Lung (tissue), 11 donors: ENCODE measurements at regions not wholly inside any gene's neighbourhood (a gene's known extent, or its start where the extent isn't known, plus 50 kb on each side); places are given as distances from the start of the nearest gene placed in this dataset.
A peak's percentile ranks its signal among the peaks of the same experiment; 100 is the strongest.

Source experiments
- ATAC-seq: fragments of 200-7000 bp; cut with Tn5 transposase; one replicate; pipeline ENCODE4 v1.9.1; 2020; ENCODE audit warnings: moderate number of reproducible peaks; ENCODE audit not compliant: insufficient read depth, low FRiP score
- DNase-seq, 3 donors: peaks; one replicate each; pipeline ENCODE4 v3.0.0-alpha.2; 2013 to 2017
- H3K27ac ChIP-seq, 2 donors: one replicate each; pipeline ENCODE4 v1.5.1; 2013; ENCODE audit warnings: mild to moderate bottlenecking in 2 of 2, moderate library complexity in 2 of 2, control low read depth in 1 of 2, inconsistent platforms in 1 of 2, low read depth in 1 of 2, low read length in 1 of 2
- H3K27me3 ChIP-seq, 3 donors: one replicate each; pipeline ENCODE4 v1.5.1; 2013; ENCODE audit warnings: low read length in 2 of 3; ENCODE audit not compliant: control insufficient read depth in 3 of 3, insufficient read depth in 3 of 3
- H3K36me3 ChIP-seq, 4 donors: one replicate each; pipeline ENCODE4 v1.5.1; 2013; ENCODE audit warnings: low read length in 4 of 4, mild to moderate bottlenecking in 1 of 4, moderate library complexity in 1 of 4; ENCODE audit not compliant: control insufficient read depth in 4 of 4, insufficient read depth in 4 of 4
- H3K4me1 ChIP-seq, 5 donors: one replicate each; pipeline ENCODE4 v1.5.1; 2013; ENCODE audit warnings: low read length in 5 of 5, mild to moderate bottlenecking in 2 of 5, moderate library complexity in 1 of 5; ENCODE audit not compliant: control insufficient read depth in 5 of 5, insufficient read depth in 5 of 5
- H3K4me3 ChIP-seq: one replicate; pipeline ENCODE4 v1.5.1; 2013; ENCODE audit warnings: mild to moderate bottlenecking, control low read depth, moderate library complexity
- H3K9ac ChIP-seq, 2 donors: one replicate each; pipeline ENCODE4 v1.5.1; 2013; ENCODE audit warnings: low read length in 2 of 2, control low read depth in 1 of 2; ENCODE audit not compliant: insufficient read depth in 1 of 2
- H3K9me3 ChIP-seq, 4 donors: one replicate each; pipeline ENCODE4 v1.5.1; 2013; ENCODE audit warnings: low read length in 3 of 4, mild to moderate bottlenecking in 1 of 4, moderate library complexity in 1 of 4; ENCODE audit not compliant: control insufficient read depth in 4 of 4, insufficient read depth in 3 of 4
- WGBS, 2 donors: extraction: QIAGEN DNeasy Blood & Tissue Kit; methylation state at CpG; one replicate each; pipeline ENCODE4 v1.1.7; 2013; 5-methylcytosine and 5-hydroxymethylcytosine counted together
- TF ChIP-seq, protein P1 (sequence below): IDR thresholded peaks from 2 replicates; pipeline ENCODE4 v1.5.1; 2012; ENCODE audit warnings: mild to moderate bottlenecking; ENCODE audit errors: control extremely low read depth, extremely low read depth
- donor health status: control.
- donor health status: control.
- donor health status: Bipolar disorder and iron deficiency.
- donor health status: healthy.
- donor health status: DM: yes; HTN: yes; CAD: no.

DNA sequence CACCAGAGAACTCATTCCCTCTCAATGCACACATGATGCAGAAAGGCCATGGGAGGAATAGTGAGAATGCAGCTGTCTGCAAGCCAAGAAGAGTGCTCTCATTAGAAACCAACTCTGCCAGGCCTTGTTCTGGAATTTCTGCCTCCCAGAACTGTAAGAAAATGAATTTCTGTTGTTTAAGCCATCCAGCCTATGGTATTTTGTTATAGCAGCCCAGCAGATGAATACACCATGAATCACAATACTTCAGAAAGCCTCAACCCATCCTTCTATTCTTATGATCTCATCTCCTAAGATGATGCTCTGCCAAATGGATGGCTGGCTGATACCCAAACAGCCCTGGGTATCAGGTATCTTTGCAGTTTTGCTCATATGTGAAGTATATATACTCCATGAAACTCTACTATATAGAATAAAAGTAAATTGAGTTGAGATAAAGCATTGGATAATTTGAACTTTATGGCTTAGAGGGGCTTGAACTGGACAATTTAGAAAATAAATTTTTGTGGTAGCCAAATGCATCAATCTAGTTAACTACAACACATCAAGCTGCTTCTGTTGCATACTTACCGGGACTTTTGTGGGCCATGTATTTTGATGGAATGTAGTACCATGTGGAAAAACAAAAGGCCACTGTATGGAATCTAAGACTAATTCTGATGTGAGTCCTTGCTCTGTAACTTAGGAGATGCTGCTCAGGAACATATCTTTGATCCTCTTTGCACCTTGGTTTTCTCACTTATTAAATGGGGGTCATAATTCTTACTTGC is 245.9 kb downstream of the HS3ST1 start:
- Histone ChIP-seq H3K9ac (no peak overlapping the region), H3K27me3 (no peaks in the 10 kb centered on the region), H3K36me3 (no peaks in the 10 kb centered on the region), H3K9me3 (no peaks in the 10 kb centered on the region), H3K4me1 (no peaks in the 10 kb centered on the region), H3K4me3 (no peak overlapping the region), H3K27ac (no peak overlapping the region)
- 78 to 83% methylated on average over 1 of the region's 1 CpG for whole genome bisulfite sequencing, 2 donors
- DNase-seq (peak in 1 of 3 donors; percentile 9), ATAC-seq (no peak)
- TF ChIP-seq, protein P1, sequence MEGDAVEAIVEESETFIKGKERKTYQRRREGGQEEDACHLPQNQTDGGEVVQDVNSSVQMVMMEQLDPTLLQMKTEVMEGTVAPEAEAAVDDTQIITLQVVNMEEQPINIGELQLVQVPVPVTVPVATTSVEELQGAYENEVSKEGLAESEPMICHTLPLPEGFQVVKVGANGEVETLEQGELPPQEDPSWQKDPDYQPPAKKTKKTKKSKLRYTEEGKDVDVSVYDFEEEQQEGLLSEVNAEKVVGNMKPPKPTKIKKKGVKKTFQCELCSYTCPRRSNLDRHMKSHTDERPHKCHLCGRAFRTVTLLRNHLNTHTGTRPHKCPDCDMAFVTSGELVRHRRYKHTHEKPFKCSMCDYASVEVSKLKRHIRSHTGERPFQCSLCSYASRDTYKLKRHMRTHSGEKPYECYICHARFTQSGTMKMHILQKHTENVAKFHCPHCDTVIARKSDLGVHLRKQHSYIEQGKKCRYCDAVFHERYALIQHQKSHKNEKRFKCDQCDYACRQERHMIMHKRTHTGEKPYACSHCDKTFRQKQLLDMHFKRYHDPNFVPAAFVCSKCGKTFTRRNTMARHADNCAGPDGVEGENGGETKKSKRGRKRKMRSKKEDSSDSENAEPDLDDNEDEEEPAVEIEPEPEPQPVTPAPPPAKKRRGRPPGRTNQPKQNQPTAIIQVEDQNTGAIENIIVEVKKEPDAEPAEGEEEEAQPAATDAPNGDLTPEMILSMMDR = no peak

DNA sequence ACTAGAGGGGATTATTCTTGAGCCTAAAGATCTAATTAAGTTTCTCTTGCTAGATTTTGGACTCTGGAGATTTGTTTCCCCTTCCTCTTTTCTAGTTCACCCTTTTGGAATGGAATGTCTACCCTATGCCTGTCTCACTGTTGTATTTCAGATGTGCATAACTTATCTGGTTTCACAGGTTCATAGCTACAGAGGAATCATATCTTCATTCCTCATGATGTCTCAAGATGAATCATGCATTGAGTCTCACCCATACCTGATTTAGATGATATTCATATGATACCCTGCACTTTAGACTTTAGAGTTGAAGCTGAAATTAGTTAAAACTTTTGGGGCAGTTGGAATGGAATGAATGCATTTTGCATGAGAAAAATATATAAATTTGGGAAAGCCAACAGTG is 246.7 kb downstream of the HS3ST1 start:
- DNase-seq (no peak), ATAC-seq (no peak)
- H3K27ac ChIP-seq = no peak overlapping the region
- TF ChIP-seq, protein P1 = no peak
- no peaks in the 10 kb centered on the region for H3K27me3 ChIP-seq
- no peaks in the 10 kb centered on the region for H3K36me3 ChIP-seq
- no peaks in the 10 kb centered on the region for H3K9me3 ChIP-seq
- H3K4me3 ChIP-seq = no peak overlapping the region
- H3K9ac ChIP-seq = no peak overlapping the region
- no peaks in the 10 kb centered on the region for H3K4me1 ChIP-seq

DNA sequence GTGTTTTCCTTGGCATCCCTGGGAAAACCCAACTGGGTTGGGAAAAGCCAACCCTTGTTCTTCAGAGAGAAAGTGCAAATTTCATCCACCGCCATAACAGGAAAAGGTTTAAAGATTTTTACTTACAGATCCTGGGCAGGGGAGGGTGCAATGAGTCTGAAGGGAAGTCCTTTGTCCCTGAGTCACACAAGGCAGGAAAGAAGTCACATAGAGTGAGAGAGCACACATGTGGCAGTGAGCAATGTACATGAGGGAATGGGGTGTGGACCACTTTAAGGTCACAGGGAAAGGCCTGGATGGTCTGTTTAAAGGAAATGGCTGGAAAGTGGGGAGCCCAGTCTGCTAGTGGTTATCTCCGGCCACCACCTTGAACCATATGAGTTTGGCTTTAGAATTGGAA is 248.9 kb downstream of the HS3ST1 start:
- no peak for DNase-seq

More for the DNA sequence above, 248.9 kb downstream of the HS3ST1 start:
- H3K4me3 ChIP-seq = no peak overlapping the region
- TF ChIP-seq, protein P1 = no peak
- no peaks in the 10 kb centered on the region for H3K9me3 ChIP-seq
- 93 to 94% methylated on average over 2 of the region's 2 CpGs for WGBS, 2 donors
- H3K27ac ChIP-seq = no peak overlapping the region
- H3K27me3 ChIP-seq = no peaks in the 10 kb centered on the region
- no peak for ATAC-seq
- H3K36me3 ChIP-seq = no peaks in the 10 kb centered on the region
- no peak overlapping the region for H3K9ac ChIP-seq
- no peaks in the 10 kb centered on the region for H3K4me1 ChIP-seq
